K562 (cell line): ENCODE measurements at regions not wholly inside any gene's neighbourhood (a gene's known extent, or its start where the extent isn't known, plus 50 kb on each side); places are given as distances from the start of the nearest gene placed in this dataset.
A peak's percentile ranks its signal among the peaks of the same experiment; 100 is the strongest.

ENCODE experiments used
- ILK ChIP-seq: fragments of 450-650 bp; IDR thresholded peaks from 2 replicates; pipeline ENCODE4 v1.6.1; 2016; ENCODE audit warnings: missing genetic modification characterization, low read depth, mild to moderate bottlenecking, missing compliant biosample characterization, moderate library complexity, borderline replicate concordance
- L3MBTL2 ChIP-seq: fragments of 450-650 bp; IDR thresholded peaks from 2 replicates; pipeline ENCODE4 v1.6.1; 2016; ENCODE audit warnings: mild to moderate bottlenecking, moderate library complexity
- MGA ChIP-seq: fragments of 450-650 bp; IDR thresholded peaks from 2 replicates; pipeline ENCODE4 v1.6.1; 2016; ENCODE audit warnings: mild to moderate bottlenecking, moderate library complexity
- MLX ChIP-seq, 2 experiments: fragments of 450-650 bp in 1 of 2; sonication (generic) in 1 of 2; formaldehyde crosslinking; conservative IDR thresholded peaks; 2 replicates each; pipeline versions ENCODE4 v1.4.0 to v1.8.1; 2020 to 2022; ENCODE audit warnings: mild to moderate bottlenecking in 1 of 2, missing genetic modification reagents in 1 of 2
- POU5F1 ChIP-seq: fragments of 150-350 bp; IDR thresholded peaks from 2 replicates; pipeline ENCODE4 v1.6.1; 2014; ENCODE audit warnings: borderline replicate concordance, low read length, low read depth, mild to moderate bottlenecking; ENCODE audit not compliant: partially characterized antibody
- RAD51 ChIP-seq: fragments of 450-650 bp; IDR thresholded peaks from 2 replicates; pipeline ENCODE4 v1.7.1; 2016; ENCODE audit warnings: low read depth, mild to moderate bottlenecking, borderline replicate concordance
- SMAD4 ChIP-seq: fragments of 250-450 bp; sonication (Bioruptor Pico); conservative IDR thresholded peaks from 2 replicates; pipeline ENCODE4 v1.8.0; 2021; ENCODE audit warnings: inconsistent platforms, mild to moderate bottlenecking, moderate library complexity
- ZNF445 ChIP-seq: fragments of 250-450 bp; sonication (Bioruptor Pico); IDR thresholded peaks from 2 replicates; pipeline ENCODE4 v1.4.0; 2020; ENCODE audit warnings: low read depth, mild to moderate bottlenecking, moderate library complexity
- TF ChIP-seq, protein P1 (sequence below): fragments of 250-450 bp; sonication (Bioruptor Pico); IDR thresholded peaks from 2 replicates; pipeline ENCODE4 v1.9.0; 2021; ENCODE audit warnings: mild to moderate bottlenecking, inconsistent platforms
- TF ChIP-seq, protein P2 (sequence below): sonication (generic); formaldehyde crosslinking; IDR thresholded peaks from 2 replicates; pipeline ENCODE4 v1.5.0; 2020; ENCODE audit warnings: missing genetic modification reagents

GRCh38 chr18:76756531-76757253 is 65.7 kb upstream of the ZNF236 start (continued):
- TF ChIP-seq MGA (peak; percentile 70), SMAD4 (CRISPR knock-in tag) (0 out of 2 replicates have a peak, but pooled peaks have one; percentile 17), L3MBTL2 (peak; percentile 43; the same call in 1 of the 2 replicates), ILK (tag) (no peak), RAD51 (0 out of 2 replicates have a peak, but pooled peaks have one; percentile 32), POU5F1 (no peak), ZNF445 (CRISPR knock-in tag) (no peak), MLX (CRISPR knock-in tag; conservative IDR thresholded peaks at IDR 0.05) (no peak)
- TF ChIP-seq, protein P1, sequence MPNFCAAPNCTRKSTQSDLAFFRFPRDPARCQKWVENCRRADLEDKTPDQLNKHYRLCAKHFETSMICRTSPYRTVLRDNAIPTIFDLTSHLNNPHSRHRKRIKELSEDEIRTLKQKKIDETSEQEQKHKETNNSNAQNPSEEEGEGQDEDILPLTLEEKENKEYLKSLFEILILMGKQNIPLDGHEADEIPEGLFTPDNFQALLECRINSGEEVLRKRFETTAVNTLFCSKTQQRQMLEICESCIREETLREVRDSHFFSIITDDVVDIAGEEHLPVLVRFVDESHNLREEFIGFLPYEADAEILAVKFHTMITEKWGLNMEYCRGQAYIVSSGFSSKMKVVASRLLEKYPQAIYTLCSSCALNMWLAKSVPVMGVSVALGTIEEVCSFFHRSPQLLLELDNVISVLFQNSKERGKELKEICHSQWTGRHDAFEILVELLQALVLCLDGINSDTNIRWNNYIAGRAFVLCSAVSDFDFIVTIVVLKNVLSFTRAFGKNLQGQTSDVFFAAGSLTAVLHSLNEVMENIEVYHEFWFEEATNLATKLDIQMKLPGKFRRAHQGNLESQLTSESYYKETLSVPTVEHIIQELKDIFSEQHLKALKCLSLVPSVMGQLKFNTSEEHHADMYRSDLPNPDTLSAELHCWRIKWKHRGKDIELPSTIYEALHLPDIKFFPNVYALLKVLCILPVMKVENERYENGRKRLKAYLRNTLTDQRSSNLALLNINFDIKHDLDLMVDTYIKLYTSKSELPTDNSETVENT = no peak
- TF ChIP-seq, protein P2, sequence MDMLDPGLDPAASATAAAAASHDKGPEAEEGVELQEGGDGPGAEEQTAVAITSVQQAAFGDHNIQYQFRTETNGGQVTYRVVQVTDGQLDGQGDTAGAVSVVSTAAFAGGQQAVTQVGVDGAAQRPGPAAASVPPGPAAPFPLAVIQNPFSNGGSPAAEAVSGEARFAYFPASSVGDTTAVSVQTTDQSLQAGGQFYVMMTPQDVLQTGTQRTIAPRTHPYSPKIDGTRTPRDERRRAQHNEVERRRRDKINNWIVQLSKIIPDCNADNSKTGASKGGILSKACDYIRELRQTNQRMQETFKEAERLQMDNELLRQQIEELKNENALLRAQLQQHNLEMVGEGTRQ (CRISPR knock-in tag) = peak; percentile 51
